ENCODE measurements at regions not wholly inside any gene's neighbourhood (a gene's known extent, or its start where the extent isn't known, plus 50 kb on each side); places are given as distances from the start of the nearest gene placed in this dataset.

DNA sequence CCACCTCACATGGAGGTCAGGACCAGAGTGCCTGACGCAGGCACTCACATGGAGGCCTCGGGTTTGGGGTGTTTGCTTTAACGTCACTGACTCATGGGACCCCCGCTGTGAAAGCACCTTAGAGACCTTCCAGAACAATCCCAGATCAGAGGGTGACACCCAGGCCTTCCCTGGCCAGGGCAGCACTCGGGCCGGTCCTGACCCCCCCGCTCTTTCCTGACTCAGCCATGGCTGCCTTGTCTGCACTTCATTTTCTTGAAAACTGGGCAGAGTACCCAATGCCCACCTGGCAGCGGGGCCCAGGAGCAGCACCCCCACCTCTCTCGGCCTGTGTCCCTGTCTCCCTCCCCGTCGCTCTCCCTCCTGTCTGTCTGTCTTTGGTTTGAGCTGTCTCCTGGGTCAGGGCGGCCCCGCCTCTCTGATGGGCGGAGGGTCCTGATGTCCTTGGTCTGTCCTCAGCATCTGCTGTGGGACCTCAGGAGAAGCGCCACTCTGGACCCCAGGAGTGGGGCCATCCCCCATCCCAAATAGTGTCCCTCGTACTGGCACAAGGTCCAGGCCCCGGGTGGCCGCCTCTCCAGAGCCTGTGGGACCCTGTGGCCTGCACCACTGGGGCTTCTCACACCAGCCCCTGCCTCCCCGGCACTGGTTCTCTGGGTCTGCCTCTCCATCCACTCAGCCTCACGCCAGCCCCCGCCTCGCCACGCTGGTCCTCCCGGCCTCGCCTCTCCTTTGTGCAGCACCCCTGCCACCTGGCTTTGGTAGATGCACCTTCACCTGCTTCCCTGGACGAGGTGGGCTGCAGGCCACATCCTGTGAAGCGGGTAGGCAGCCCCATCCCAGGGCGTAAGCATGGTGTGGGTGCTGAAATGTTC is 55.9 kb upstream of the ZNF469 start:
- no peak for ATAC-seq
- POLR2A ChIA-PET: no interaction called here
- Histone ChIP-seq H3K4me2 (ENCODE audit: insufficient read depth, low read length) (0 out of 2 replicates have a peak overlapping the region, but pooled peaks have one; percentile 7), H3K9me3 (replicated peaks; ENCODE audit: control insufficient read depth, insufficient read depth, low read depth, low read length) (no peaks in the 10 kb centered on the region; the same call in 1 of the 2 replicates), H4K20me1 (replicated peaks; ENCODE audit: control insufficient read depth, insufficient read depth, low read length) (no peaks in the 10 kb centered on the region), H2AFZ (ENCODE audit: low read depth, low read length) (peak overlapping the region; percentile 56; the same call in 1 of the 2 replicates), H3K4me1 (replicated peaks in 1 of 2; ENCODE audit: control insufficient read depth in 2 of 2, insufficient read depth in 2 of 2, low read length in 2 of 2) (peaks cover 8 to 66% of the 10 kb centered on the region in 2 experiments; a peak in 4 of 5 replicates), H3K4me3 (no peak overlapping the region), H3K79me2 (ENCODE audit: control insufficient read depth, insufficient read depth, low read length) (no peaks in the 10 kb centered on the region), H3K9ac (ENCODE audit: insufficient read depth in 1 of 2, low read depth in 2 of 2, low read length in 2 of 2) (peak overlapping the region in 1 of 2 experiments; percentile 72; a peak in 2 of 4 replicates), H3K9me1 (ENCODE audit: control insufficient read depth, insufficient read depth, low read length) (no peaks in the 10 kb centered on the region), H3K36me3 (ENCODE audit: control insufficient read depth, insufficient read depth, low read length) (no peaks in the 10 kb centered on the region), H3K27me3 (ENCODE audit: control insufficient read depth in 2 of 2, insufficient read depth in 2 of 2, low read length in 2 of 2) (no peaks in the 10 kb centered on the region), H3K27ac (ENCODE audit: extremely low read depth, low read depth, low read length) (no peak overlapping the region; the same call in 2 of the 3 replicates)
- TF ChIP-seq, protein P1, sequence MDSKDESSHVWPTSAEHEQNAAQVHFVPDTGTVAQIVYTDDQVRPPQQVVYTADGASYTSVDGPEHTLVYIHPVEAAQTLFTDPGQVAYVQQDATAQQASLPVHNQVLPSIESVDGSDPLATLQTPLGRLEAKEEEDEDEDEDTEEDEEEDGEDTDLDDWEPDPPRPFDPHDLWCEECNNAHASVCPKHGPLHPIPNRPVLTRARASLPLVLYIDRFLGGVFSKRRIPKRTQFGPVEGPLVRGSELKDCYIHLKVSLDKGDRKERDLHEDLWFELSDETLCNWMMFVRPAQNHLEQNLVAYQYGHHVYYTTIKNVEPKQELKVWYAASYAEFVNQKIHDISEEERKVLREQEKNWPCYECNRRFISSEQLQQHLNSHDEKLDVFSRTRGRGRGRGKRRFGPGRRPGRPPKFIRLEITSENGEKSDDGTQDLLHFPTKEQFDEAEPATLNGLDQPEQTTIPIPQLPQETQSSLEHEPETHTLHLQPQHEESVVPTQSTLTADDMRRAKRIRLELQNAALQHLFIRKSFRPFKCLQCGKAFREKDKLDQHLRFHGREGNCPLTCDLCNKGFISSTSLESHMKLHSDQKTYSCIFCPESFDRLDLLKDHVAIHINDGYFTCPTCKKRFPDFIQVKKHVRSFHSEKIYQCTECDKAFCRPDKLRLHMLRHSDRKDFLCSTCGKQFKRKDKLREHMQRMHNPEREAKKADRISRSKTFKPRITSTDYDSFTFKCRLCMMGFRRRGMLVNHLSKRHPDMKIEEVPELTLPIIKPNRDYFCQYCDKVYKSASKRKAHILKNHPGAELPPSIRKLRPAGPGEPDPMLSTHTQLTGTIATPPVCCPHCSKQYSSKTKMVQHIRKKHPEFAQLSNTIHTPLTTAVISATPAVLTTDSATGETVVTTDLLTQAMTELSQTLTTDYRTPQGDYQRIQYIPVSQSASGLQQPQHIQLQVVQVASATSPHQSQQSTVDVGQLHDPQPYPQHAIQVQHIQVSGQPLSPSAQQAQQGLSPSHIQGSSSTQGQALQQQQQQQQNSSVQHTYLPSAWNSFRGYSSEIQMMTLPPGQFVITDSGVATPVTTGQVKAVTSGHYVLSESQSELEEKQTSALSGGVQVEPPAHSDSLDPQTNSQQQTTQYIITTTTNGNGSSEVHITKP (IDR thresholded peaks at IDR 0.05; ENCODE audit: partially characterized antibody): peak; percentile 14
- no peak for TF ChIP-seq BHLHE40 (IDR thresholded peaks at IDR 0.05; ENCODE audit: low read length)
- CTCF ChIA-PET (ENCODE audit: low intra/inter-chr PET ratio): no interaction called here
- intact Hi-C loops (cut with micrococcal nuclease) (no loop called here), in situ Hi-C loops (cut with MboI) (no loop called here)
- BruUV-seq (replicated peaks): no TSS peak
- DNase-seq (ENCODE audit: extremely low read depth in 1 of 4, low spot score in 3 of 4): no peak
- 83% methylated on average over 24 of the region's 28 CpGs for WGBS (ENCODE audit: insufficient coverage, low coverage, missing lambda C conversion rate)
- FAIRE-seq: no peak

Measured in K562 (cell line).